HG03432 (cell line): ENCODE measurements at regions not wholly inside any gene's neighbourhood (a gene's known extent, or its start where the extent isn't known, plus 50 kb on each side); places are given as distances from the start of the nearest gene placed in this dataset.

Source experiments
- ATAC-seq: cut with Tn5 transposase; IDR thresholded peaks from one replicate; pipeline ENCODE4 v1.9.1; 2021; ENCODE audit warnings: mild to moderate bottlenecking, moderate library complexity; ENCODE audit not compliant: unreplicated experiment

DNA sequence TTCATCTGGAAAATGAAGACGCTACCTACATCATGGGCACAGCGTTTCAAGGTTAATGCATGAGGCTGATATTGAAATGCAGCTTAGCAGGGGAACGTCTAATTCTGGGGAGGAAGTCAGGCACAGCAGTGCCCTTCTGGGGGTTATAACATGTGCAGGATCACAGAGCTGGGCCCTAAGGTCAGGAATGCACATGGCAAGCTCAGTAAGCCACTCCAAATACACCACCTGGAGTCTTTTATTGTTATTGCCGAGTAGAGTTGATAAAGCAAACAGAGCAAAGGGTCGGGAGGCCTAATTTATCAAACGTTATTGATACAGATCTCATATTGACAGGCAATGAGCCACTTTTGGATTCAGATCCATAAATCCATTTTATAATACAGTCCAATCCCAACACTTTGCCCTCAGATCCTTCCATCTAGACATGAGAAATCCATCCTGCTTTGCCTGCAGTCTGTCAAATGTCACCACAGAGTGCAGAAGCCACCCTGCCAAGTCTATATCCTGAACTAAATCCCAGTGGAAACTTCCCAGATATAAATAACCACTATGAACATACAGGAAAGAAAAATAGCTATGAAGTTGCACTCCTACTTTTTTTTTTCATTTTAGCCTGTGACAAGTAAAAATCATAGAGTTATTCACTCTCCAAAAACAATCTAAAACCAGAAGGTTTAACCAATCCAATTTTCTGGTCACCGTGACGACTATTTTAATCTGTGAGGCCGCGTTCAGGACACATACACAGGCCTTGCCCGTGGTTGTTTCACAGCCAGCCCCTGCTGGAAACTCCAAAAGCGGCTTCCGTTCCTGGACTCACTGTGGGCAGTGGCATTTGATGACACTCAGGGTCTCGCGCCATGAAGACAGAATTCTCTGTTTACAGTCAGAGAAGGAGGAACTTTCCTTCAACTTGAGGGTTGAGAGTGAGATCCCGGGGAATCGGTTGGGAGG, 335.4 kb downstream of the DHX15 start:
- no peak for ATAC-seq

DNA sequence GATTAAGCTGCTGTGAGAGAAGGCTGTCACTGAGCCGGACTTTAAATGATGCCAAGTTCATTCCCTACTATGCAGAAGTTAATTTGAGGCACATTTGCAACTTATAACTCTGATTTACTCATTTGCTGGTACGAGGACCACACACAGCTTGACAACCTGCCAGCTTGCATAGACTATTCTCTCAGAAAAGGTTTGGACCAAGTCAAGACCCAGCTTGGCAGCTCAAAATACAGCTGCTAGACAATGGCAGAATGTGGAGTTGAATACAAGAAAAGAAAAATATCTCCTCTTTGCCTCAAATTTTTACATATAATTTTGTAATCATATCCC, 338.9 kb downstream of the DHX15 start:
- ATAC-seq: no peak

DNA sequence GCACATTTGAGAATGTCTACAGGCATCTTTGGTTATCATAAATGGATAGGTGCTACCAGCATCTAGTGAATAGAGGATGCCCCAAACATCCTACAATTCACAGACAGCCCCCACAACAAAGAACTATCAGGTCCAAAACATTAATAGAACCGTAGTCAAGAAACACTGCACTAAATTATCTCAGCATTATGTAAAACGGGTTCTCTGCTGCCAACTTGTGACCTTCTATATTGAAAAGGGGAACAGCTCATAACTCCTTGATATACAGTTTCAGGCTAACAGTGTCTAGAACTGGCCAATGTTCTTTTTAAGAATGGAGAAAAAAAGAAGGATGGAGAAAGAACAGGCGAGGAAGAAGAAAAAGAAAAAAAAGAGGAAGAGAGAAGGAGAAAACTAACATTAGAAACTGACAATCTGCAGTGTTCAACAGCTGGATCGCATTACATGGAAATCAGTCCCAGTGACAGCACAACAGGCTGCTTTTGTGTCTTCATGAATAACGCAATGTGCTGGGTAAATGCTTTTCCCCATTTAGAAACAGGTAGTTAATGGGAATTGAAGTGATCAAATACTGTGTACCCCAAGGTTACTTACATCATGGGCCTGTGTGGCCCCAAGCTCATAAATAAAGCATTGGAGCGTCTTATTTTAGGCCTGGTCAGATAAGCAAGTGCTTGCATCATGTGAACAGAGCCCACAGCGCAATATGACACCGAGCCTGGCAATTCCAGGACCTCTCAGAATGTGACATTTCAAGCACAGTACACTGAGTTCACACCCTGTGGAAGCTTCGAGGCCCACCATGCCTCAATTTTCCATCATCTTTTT, 339.5 kb downstream of the DHX15 start:
- no peak for ATAC-seq

DNA sequence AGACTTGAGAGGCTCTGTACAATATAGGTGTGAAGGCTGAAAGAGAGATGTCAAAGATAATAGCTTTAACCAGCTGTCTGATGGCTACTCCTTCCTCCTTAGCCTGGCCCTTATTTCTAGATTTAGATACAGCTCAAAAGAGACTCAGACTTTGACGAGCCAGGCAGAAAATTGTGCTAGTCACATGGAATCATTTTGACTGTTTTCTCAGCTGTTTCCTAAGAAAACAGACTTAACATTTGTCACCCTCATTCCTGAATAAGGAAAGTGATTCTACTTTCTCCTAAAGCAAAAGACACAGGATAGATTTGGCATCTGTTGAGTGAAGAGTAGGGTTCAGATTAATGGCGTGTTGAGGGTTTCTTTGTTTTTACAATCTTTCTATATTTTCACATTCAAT, 340.7 kb downstream of the DHX15 start:
- no peak for ATAC-seq

DNA sequence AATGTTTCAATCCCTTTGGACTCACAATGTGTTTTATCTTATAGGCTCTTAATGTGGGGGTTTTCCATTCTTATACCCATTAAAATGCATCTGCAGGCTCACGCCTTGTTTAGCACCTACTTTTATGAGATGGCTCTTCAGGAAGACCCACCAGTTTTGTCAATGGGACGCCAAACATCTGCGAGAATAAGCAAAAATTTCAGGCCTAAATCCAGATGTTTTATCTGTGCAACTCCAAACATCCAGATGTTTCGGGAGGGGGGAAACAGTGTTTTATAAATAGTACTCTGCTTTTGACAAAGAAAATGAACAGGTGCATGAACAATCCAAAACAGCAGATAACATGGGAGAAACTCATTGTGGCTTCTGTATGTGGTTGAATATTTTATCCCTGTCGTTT, 342.8 kb downstream of the DHX15 start:
- no peak for ATAC-seq

DNA sequence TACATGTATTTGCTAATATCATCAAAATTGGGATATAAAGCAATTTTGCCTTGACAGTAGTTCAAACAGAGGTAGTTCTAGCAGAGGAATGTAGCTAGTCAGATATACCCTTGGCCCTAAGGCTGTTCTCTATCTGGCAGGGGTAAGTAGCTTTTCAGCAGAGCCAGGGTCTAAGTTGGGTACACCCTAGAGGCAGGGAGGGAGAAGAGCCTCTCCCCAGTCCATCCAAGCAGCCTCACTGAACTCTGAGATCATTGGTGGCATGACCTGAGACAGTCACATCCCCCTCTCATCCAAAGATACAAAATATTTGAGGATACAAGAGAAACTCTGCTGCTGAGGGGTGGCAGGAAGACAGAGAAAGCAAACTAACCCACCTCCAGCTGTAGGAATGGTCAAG, 343.7 kb downstream of the DHX15 start:
- ATAC-seq: no peak

DNA sequence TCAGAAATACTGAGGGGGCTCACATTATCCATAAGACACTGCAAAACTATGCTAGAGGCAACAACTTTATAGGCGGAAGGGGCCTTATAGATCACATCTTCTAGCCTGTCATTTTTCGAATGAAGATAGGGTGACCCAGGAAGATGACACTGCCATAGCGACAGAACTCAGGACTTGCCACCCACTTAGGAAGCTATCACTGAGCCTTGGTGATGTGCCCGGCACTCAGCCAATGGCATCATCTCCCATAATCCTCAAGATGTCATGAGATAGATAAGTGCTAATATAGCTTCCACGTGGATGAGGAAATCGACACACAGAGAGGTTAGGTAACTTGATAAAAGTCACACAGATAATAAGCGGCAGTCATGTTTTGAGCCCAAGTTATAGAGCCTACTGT, 346.6 kb downstream of the DHX15 start:
- ATAC-seq: no peak

DNA sequence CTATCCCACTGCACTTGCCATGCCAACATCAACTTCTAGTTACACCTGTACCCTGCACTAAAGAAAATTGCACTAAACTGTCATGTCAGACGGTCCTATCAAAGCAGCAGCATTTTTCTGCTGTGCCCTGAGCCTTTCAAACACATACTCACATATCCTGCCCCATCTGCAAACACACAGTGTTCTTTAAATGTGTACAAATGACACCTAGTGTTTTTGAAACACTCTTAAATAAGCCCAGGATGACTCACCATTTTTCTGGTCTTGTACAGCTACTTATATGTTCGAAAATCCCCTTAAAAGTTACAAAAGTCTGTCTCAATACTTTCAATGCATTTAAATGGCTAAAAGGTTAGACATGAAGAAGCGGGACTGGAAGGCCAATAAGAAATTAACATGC, 346.7 kb upstream of the PPARGC1A start:
- peak; percentile 61 for ATAC-seq

DNA sequence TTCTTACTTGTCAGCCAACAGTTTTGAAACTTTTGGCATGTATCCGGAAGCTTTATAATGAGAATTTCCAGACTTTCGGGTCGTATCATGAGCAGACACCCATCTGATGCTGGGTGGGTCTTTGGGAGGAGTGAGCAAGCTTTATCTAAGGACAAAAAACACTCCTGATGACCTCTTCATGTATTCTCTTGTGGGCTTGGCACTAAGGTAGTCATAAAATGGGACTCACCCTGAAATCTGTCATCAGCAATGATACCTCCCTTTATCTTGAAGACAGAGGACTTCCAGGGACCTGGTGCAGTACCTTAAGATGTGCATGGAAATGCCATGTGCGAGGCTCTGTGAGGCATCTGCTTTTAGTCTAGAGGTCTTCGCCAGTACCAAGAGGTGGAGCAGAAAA, 346.3 kb upstream of the PPARGC1A start:
- no peak for ATAC-seq

DNA sequence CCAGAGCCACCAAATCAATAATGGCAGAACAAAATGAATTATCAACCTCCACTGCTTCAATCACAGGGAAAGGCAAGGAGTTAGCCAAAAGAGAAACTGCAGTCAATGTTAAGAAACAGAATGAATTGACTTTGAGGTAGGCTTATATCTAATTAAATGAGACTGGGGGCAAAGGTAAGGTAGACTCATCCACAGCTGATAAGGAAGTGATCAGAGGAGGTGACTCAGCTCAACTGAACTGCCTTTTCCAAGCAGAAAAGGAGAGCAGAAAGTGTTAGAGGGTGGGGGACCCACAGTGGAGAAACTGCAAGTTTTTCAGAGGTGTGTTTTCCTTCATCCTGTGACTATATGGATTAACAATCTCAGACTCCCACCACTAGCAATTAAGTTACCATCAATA, 345.8 kb upstream of the PPARGC1A start:
- ATAC-seq: no peak

DNA sequence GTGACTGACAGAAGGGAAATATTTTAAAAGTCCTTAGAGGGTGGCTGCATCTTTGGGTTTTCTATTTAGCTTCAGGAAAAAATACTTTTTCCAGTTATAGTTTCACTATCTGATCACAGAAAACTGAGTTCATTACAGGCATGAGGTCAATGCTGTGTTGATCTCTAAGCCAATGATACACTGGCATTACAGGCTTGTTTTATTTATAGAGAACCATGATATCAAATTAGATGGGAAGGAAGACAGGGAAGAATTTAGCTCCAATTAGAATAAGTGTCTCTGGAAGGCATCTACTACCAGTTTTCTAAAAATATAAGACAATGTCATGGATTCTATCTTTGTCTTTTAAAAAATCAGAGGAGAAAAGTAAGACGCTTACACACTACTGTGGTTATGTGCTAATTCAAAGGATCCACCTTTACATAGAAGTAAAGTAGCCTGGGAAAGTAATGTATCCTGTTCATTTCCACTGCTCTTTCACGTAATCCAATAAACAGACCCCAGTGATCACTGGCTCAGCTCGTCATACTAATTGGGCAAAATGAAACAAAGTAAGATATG, 344.5 kb upstream of the PPARGC1A start:
- ATAC-seq: no peak

DNA sequence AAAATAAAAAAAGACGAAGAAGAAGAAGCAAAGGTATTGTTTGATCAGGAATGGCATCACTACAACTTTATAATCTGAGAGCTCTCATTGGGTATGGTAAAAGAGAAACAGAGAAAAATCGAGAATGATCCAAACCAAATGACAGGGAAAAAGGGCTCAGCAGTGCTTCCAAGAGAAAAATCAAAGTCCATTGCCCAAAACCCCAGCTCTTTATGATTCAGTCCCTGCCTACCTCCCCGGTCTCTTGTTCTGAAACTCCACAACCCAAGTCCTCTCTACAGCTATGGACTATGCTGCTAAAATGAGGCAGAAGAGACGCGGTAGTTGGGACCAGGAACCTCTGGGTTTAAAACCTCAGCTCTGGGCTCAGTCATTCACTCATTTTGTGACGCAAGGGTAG, 341.1 kb upstream of the PPARGC1A start:
- no peak for ATAC-seq

DNA sequence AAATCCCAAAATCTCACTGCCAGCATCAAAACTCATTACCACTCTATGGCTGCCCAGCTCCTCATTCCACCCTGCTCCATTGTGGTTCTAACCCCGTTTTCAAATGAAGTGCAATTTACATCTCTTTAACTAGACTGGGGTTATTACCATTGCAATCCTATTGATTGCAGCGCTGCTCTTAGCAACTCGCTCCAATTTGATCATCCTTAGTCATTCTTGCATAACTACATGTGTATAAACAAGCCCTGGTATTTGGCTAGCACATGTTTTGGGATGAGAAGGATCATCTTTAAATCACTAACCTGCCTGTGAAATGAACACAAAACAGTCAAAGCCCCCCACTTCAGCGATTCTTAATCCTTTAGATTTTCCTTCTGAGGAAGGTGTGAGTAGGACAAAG, 340.1 kb upstream of the PPARGC1A start:
- no peak for ATAC-seq

DNA sequence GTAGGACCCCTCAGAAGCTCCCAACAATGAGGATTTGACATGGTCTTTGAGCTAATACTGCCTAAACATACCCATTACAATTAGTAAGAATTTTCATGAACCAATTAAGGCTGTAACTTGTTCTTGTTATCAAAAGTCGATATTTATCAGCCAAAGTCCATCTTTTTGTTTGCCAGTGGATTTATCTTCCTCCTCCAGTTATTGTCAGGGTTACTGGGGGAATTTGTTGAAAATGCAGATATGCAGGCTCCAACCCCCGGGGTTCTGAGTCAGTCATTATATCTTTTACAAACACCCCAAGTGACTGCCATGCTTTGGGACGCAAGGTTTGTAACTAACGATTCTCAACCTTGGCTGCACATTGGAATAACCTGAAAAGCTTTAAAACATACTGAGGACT, 338.8 kb upstream of the PPARGC1A start:
- no peak for ATAC-seq

DNA sequence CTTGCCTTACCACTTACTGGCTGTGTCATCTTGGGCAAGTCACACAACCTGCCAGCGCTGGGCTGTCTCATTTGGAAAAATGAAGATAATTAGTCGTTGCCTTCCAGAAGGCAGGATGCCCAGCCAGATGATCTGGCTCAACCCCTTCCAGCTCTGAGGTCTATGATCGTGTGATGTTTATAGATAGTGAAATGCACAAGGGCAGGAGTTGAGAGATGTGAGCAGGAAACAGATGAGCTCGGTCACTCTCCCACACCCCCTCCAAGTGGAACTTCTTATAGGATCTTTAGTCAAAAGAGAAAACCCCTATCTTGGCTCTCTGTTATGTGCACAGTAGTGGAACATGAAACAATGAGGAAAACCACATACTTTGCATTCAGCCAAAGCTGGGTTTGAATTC, 336.8 kb upstream of the PPARGC1A start:
- ATAC-seq: no peak

DNA sequence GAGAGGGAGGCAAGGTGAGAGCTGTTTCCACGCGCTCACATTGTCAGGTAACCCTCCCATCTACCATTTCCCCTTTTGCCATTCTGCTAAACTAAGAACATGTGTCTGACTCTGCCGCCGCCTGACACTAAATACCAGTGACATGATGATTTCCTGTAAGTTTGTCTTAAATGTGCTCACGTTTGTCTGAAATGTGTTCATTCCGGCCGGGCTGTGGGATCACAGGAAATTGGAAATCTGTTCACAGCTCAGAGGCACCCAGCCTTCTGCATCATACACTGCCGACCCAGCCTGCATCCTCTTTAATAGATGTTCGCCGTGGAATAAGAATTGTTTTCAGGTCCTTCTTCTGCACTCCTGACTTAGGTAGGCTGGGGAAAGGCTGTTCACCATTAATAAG, 336.2 kb upstream of the PPARGC1A start:
- ATAC-seq: no peak

DNA sequence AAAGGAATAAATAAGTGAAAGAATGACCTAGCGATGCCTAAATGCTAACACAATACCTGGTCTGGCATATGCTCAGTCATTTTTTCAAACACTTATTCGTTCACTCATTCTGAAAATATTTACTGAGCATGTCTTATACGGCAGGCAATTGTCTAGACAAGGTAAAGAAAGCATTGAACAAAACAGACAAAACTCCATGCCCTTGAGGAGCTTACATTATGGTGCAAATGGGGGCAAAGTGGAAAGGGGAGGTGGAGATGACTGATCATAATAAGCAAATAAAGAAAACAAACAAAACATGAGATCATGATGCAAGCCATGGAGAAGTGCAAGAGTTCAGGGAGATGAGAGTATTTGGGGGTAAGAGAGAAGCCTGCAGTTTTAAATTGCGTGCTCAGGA, 334.6 kb upstream of the PPARGC1A start:
- ATAC-seq: no peak

DNA sequence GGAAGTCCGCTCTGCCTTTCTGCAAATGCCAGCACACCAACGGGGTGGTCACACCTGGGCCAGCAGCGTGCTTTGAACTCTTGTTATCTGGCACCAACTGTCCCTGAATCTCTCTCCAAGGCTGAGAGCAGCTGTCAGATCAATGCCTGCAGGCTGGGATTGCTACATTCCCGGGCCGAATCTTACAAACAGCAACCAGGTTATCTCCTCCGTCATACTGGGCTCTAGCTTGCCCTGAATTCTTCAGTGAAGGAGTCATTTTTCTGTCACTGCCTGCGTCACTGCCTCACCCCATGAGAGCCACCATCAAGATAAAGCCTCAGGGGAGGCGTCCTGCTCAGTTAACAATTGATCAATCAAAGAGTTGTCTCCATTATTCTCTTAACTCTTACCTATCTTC, 329.4 kb upstream of the PPARGC1A start:
- ATAC-seq: no peak

DNA sequence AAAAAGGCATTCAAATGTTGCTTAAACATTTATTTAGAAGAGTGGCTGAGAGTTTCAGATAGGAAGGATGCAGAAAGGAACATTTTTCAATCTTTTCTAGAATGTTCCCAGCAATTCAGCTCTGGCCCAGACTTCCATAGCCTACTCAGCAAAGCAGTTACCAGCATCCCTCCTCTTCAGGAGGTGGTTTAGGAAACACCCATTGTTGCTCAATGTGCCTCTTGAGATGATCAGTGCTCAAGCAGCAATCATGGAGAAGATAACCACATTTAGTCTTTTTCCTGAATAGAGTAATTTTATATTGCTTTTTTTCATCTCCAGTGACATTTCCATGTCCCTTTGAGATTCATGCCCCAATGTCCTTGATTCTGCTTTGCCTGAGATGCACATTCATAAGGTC, 328.7 kb upstream of the PPARGC1A start:
- ATAC-seq: no peak

DNA sequence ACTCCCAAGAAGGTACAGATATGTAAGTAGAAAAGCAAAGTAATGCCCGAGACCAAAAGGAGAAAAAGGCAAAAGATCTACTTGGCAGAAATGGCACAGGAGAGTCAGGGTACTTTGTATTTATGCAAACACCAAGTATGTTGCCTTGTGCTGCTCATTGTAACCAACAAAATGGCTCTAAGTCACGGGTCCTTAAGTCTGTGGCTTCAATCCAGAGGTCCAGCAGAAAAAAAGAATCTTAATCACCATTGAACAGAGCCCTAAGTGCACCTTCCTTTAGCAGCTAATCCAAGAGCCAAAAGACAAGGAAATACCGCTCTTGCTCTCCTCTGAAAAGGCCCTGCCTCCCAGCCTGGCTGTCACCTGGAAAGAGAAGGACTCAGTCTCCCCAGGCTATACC, 324.9 kb upstream of the PPARGC1A start:
- no peak for ATAC-seq

DNA sequence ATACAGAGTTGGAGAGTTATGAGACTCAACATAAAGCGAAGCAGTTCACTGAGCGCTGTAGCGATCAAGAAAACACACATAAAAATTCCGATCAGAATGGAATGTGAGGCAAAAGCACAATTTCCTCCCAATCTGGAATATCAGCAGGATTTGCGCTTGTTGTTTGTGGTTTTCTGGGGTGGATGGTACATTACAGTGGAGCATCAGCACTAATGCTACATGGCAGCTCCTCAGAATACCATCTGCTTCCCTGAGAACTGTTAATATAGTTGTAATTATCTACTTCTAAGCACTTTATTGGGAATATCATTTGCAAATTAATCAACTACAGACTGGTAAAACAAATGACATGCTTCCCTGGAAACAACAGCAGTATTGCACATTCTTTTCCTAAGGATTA, 324.1 kb upstream of the PPARGC1A start:
- no peak for ATAC-seq

DNA sequence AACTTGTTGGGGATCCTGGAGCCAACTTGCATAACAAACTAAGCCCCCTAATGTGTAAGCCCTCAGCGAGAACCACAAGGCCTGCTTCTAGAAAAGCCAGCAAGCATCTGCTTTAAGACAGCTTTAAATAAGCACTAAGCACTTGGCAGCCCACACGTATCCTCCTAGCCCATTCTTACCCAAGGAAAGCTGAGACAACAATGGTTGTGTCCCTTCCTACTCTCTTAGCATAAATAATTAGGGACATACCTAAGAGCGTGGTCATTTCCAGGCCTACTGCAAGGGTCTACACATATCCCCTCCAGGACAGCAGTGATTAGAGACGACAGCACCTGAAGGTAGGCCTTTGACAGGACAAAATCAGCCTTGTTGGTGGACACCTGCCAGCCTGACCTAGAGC, 322.8 kb upstream of the PPARGC1A start:
- no peak for ATAC-seq
